GM15510 (cell line): ENCODE measurements at regions not wholly inside any gene's neighbourhood (a gene's known extent, or its start where the extent isn't known, plus 50 kb on each side); places are given as distances from the start of the nearest gene placed in this dataset.

Experiments used
- POLR2A ChIP-seq: IDR thresholded peaks from 3 replicates; pipeline ENCODE4 v1.6.1; 2011; ENCODE audit warnings: borderline replicate concordance; ENCODE audit not compliant: insufficient read length; ENCODE audit errors: extremely low read depth

- TF ChIP-seq POLR2A: no peak
Observed at GRCh38 chr5:1656271-1656975, 132.7 kb upstream of the LPCAT1 start.

GRCh38 chr5:1655496-1656270 is 131.9 kb upstream of the LPCAT1 start:
- no peak for TF ChIP-seq POLR2A

- TF ChIP-seq POLR2A: no peak
Observed at GRCh38 chr5:1654786-1655495, 131.2 kb upstream of the LPCAT1 start.

- no peak for TF ChIP-seq POLR2A
Observed at GRCh38 chr5:1652873-1653697, 129.3 kb upstream of the LPCAT1 start.

GRCh38 chr5:1651971-1652872 is 128.5 kb upstream of the LPCAT1 start:
- TF ChIP-seq POLR2A: no peak

GRCh38 chr5:1651250-1651649 is 127.5 kb upstream of the LPCAT1 start:
- no peak for TF ChIP-seq POLR2A

- TF ChIP-seq POLR2A: no peak
Observed at GRCh38 chr5:1649554-1649953, 125.8 kb upstream of the LPCAT1 start.

GRCh38 chr5:1648806-1649205 is 125.0 kb upstream of the LPCAT1 start:
- no peak for TF ChIP-seq POLR2A

- no peak for TF ChIP-seq POLR2A
Observed at GRCh38 chr5:1647580-1647979, 123.8 kb upstream of the LPCAT1 start.

GRCh38 chr5:1644810-1645571 is 121.2 kb upstream of the LPCAT1 start:
- no peak for TF ChIP-seq POLR2A

- TF ChIP-seq POLR2A: no peak
Observed at GRCh38 chr5:1643651-1644392, 120.1 kb upstream of the LPCAT1 start.

GRCh38 chr5:1642621-1643061 is 118.9 kb upstream of the LPCAT1 start:
- no peak for TF ChIP-seq POLR2A
